Suprapubic skin (tissue), 4 donors: ENCODE measurements at regions not wholly inside any gene's neighbourhood (a gene's known extent, or its start where the extent isn't known, plus 50 kb on each side); places are given as distances from the start of the nearest gene placed in this dataset.

Experiments used
- EP300 ChIP-seq: sonication (generic); formaldehyde crosslinking; IDR thresholded peaks from one replicate; pipeline ENCODE4 v1.6.1; 2017; ENCODE audit warnings: antibody characterized with exemption
- POLR2A ChIP-seq, 2 donors: fragments of 450-650 bp; IDR thresholded peaks; one replicate each; pipeline ENCODE4 v1.6.1; 2017; ENCODE audit warnings: antibody characterized with exemption in 2 of 2, mild to moderate bottlenecking in 2 of 2, moderate library complexity in 2 of 2
- POLR2AphosphoS5 ChIP-seq, 3 donors: sonication (generic); formaldehyde crosslinking; IDR thresholded peaks; one replicate each; pipeline ENCODE4 v1.6.1; 2017; ENCODE audit warnings: antibody characterized with exemption in 3 of 3
- TF ChIP-seq, protein P1 (sequence below), 2 donors: fragments of 200-600 bp in 1 of 2; fragments of 450-650 bp in 1 of 2; sonication (generic) in 1 of 2; IDR thresholded peaks; one replicate each; pipeline ENCODE4 v1.5.1; 2016 to 2019; ENCODE audit warnings: antibody characterized with exemption in 2 of 2, mild to moderate bottlenecking in 1 of 2, moderate library complexity in 1 of 2

DNA sequence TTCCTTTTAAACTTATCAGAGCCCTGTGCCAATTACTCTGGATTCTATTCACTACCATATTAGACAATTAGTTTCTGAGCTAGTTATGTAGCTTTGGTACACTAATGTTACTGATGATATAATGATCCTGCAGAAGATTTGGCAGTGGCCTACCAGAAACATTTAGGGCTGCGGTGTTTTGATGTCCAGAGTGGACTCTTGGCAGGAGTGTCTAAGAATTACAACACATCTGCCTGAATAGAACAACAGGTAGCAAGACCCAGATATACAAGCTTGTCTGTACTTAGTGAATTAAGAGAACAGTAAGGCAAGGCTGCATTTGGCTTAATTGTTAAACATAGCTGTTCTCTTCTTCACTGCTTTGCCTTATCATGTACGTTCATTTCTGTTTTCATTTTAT lies 691.6 kb upstream of the FBXO33 start:
- TF ChIP-seq, protein P1, sequence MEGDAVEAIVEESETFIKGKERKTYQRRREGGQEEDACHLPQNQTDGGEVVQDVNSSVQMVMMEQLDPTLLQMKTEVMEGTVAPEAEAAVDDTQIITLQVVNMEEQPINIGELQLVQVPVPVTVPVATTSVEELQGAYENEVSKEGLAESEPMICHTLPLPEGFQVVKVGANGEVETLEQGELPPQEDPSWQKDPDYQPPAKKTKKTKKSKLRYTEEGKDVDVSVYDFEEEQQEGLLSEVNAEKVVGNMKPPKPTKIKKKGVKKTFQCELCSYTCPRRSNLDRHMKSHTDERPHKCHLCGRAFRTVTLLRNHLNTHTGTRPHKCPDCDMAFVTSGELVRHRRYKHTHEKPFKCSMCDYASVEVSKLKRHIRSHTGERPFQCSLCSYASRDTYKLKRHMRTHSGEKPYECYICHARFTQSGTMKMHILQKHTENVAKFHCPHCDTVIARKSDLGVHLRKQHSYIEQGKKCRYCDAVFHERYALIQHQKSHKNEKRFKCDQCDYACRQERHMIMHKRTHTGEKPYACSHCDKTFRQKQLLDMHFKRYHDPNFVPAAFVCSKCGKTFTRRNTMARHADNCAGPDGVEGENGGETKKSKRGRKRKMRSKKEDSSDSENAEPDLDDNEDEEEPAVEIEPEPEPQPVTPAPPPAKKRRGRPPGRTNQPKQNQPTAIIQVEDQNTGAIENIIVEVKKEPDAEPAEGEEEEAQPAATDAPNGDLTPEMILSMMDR (IDR thresholded peaks at IDR 0.05): no peak
- no peak for TF ChIP-seq POLR2AphosphoS5 (IDR thresholded peaks at IDR 0.05)
- no peak for TF ChIP-seq POLR2A (IDR thresholded peaks at IDR 0.05)
- TF ChIP-seq EP300: no peak
